B cell (primary cell): ENCODE measurements at regions not wholly inside any gene's neighbourhood (a gene's known extent, or its start where the extent isn't known, plus 50 kb on each side); places are given as distances from the start of the nearest gene placed in this dataset.

Experiments
- ATAC-seq: fragments of 200-7000 bp; cut with Tn5 transposase; one replicate; pipeline ENCODE4 v1.10.0; 2021; ENCODE audit warnings: low read depth, mild to moderate bottlenecking, moderate number of reproducible peaks, moderate library complexity
- CTCF ChIA-PET: fragments of 350-600 bp; sonication (Branson Sonifier 250); formaldehyde crosslinking; loops from one replicate; lab custom pipeline; 2021; ENCODE audit warnings: antibody characterized with exemption, inconsistent platforms; lab: Charles Lee
- POLR2A ChIA-PET: fragments of 350-600 bp; sonication (Branson Sonifier 250); formaldehyde crosslinking; loops from one replicate; lab custom pipeline; 2021; ENCODE audit warnings: antibody characterized with exemption; lab: Charles Lee
- DNase-seq: peaks from one replicate; pipeline ENCODE4 v3.0.0; 2013
- H2AFZ ChIP-seq: 2 replicates; pipeline ENCODE4 v1.6.1; 2012; ENCODE audit warnings: mild to moderate bottlenecking, low read depth, low read length; ENCODE audit not compliant: insufficient read depth, poor library complexity, severe bottlenecking
- H3K27ac ChIP-seq, 2 donors: 1 replicate in 1 of 2; 2 replicates in 1 of 2; pipeline ENCODE4 v1.5.1; 2012 to 2013; ENCODE audit warnings: low read length in 2 of 2, mild to moderate bottlenecking in 2 of 2, moderate library complexity in 1 of 2
- H3K27me3 ChIP-seq, 4 experiments: fragments of 200-600 bp in 1 of 4; sonication (generic) in 1 of 4; replicated peaks in 1 of 4; 1 replicate in 2 of 4; 2 replicates in 2 of 4; pipeline versions ENCODE4 v1.6.1 to v1.7.0; 2013 to 2016; ENCODE audit warnings: low read length in 3 of 4, mild to moderate bottlenecking in 2 of 4, mixed read lengths in 1 of 4, moderate library complexity in 1 of 4; ENCODE audit not compliant: insufficient read depth in 4 of 4, control insufficient read depth in 3 of 4; ENCODE audit errors: control extremely low read depth in 1 of 4
- H3K36me3 ChIP-seq, 2 experiments: replicated peaks in 1 of 2; 1 replicate in 1 of 2; 2 replicates in 1 of 2; pipeline versions ENCODE4 v1.6.1 to v1.7.1; 2013; ENCODE audit warnings: low read length in 1 of 2; ENCODE audit not compliant: insufficient read depth in 2 of 2, control insufficient read depth in 1 of 2; ENCODE audit errors: control extremely low read depth in 1 of 2, extremely low read depth in 1 of 2
- H3K4me1 ChIP-seq, 2 donors: fragments of 200-600 bp in 1 of 2; sonication (generic) in 1 of 2; 1 replicate in 1 of 2; 2 replicates in 1 of 2; pipeline versions ENCODE4 v1.5.1 to v1.6.1; 2013 to 2017; ENCODE audit warnings: low read length in 2 of 2; ENCODE audit not compliant: control insufficient read depth in 2 of 2, insufficient read depth in 2 of 2
- H3K4me2 ChIP-seq: replicated peaks from 2 replicates; pipeline ENCODE3; 2012; ENCODE audit warnings: mild to moderate bottlenecking, low read depth, low read length; ENCODE audit not compliant: poor library complexity, severe bottlenecking
- H3K4me3 ChIP-seq, 5 experiments: fragments of 200-600 bp in 1 of 5; sonication (generic) in 1 of 5; 1 replicate in 3 of 5; 2 replicates in 2 of 5; pipeline versions ENCODE4 v1.5.1 to v1.7.0; 2011 to 2016; ENCODE audit warnings: low read length in 4 of 5, mild to moderate bottlenecking in 4 of 5, low read depth in 2 of 5, control low read depth in 1 of 5, moderate library complexity in 1 of 5; ENCODE audit not compliant: insufficient read depth in 1 of 5; ENCODE audit errors: control extremely low read depth in 1 of 5, extremely low read depth in 1 of 5
- H3K79me2 ChIP-seq: fragments of 200-600 bp; sonication (generic); one replicate; pipeline ENCODE4 v1.6.0; 2016; ENCODE audit warnings: low read length; ENCODE audit not compliant: control insufficient read depth, insufficient read depth
- H3K9ac ChIP-seq: fragments of 200-600 bp; sonication (generic); 2 replicates; pipeline ENCODE4 v1.6.1; 2017; ENCODE audit warnings: mild to moderate bottlenecking, low read length, moderate library complexity
- H3K9me3 ChIP-seq, 3 donors: one replicate each; pipeline versions ENCODE4 v1.6.1 to v1.7.1; 2013; ENCODE audit warnings: low read length in 2 of 3; ENCODE audit not compliant: control insufficient read depth in 2 of 3, insufficient read depth in 1 of 3; ENCODE audit errors: control extremely low read depth in 1 of 3
- H4K20me1 ChIP-seq: 2 replicates; pipeline ENCODE4 v1.6.0; 2012; ENCODE audit warnings: mild to moderate bottlenecking, low read length; ENCODE audit not compliant: insufficient read depth, control insufficient read depth, poor library complexity, severe bottlenecking
- H3K27ac Mint-ChIP-seq: one replicate; pipeline ENCODE4 v1.8.0; 2021; ENCODE audit warnings: mixed read lengths
- H3K27me3 Mint-ChIP-seq: one replicate; pipeline ENCODE4 v1.8.0; 2021; ENCODE audit warnings: mixed read lengths
- H3K4me1 Mint-ChIP-seq: one replicate; pipeline ENCODE4 v1.8.0; 2021; ENCODE audit warnings: mixed read lengths
- H3K4me3 Mint-ChIP-seq: one replicate; pipeline ENCODE4 v1.8.0; 2021; ENCODE audit warnings: mixed read lengths
- H3K9me3 Mint-ChIP-seq: one replicate; pipeline ENCODE4 v1.8.0; 2022; ENCODE audit warnings: mixed read lengths; ENCODE audit not compliant: insufficient read depth
- EZH2 ChIP-seq: IDR thresholded peaks from 2 replicates; pipeline ENCODE4 v1.6.1; 2012; ENCODE audit warnings: borderline replicate concordance, low read depth, mild to moderate bottlenecking, moderate library complexity, low read length; ENCODE audit not compliant: insufficient read depth, poor library complexity, severe bottlenecking
- WGBS: methylation state at CpG from one replicate; pipeline ENCODE4 v1.1.5; 2013; ENCODE audit warnings: missing lambda C conversion rate; ENCODE audit not compliant: insufficient coverage; 5-methylcytosine and 5-hydroxymethylcytosine counted together
- intact Hi-C: fragments of 100-400 bp; cut with micrococcal nuclease; formaldehyde crosslinking; loops from one replicate; pipeline ENCODE4 v1.10.0; 2022
- TF ChIP-seq, protein P1 (sequence below): fragments of 200-600 bp; IDR thresholded peaks from one replicate; pipeline ENCODE4 v1.8.0; 2022; ENCODE audit warnings: antibody characterized with exemption, mild to moderate bottlenecking

GRCh38 chr6:77383026-77383425 is 80.3 kb downstream of the HTR1B start:
- Histone ChIP-seq H3K27me3 (no peaks in the 10 kb centered on the region), H4K20me1 (no peaks in the 10 kb centered on the region), H3K4me1 (no peaks in the 10 kb centered on the region), H3K9ac (no peak overlapping the region), H3K9me3 (peaks cover 0 to 4% (median 0%) of the 10 kb centered on the region in 3 donors), H2AFZ (no peak overlapping the region), H3K79me2 (no peaks in the 10 kb centered on the region), H3K27ac (no peak overlapping the region), H3K36me3 (no peaks in the 10 kb centered on the region), H3K4me2 (no peak overlapping the region), H3K4me3 (no peak overlapping the region)
- TF ChIP-seq, protein P1, sequence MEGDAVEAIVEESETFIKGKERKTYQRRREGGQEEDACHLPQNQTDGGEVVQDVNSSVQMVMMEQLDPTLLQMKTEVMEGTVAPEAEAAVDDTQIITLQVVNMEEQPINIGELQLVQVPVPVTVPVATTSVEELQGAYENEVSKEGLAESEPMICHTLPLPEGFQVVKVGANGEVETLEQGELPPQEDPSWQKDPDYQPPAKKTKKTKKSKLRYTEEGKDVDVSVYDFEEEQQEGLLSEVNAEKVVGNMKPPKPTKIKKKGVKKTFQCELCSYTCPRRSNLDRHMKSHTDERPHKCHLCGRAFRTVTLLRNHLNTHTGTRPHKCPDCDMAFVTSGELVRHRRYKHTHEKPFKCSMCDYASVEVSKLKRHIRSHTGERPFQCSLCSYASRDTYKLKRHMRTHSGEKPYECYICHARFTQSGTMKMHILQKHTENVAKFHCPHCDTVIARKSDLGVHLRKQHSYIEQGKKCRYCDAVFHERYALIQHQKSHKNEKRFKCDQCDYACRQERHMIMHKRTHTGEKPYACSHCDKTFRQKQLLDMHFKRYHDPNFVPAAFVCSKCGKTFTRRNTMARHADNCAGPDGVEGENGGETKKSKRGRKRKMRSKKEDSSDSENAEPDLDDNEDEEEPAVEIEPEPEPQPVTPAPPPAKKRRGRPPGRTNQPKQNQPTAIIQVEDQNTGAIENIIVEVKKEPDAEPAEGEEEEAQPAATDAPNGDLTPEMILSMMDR: no peak
- TF ChIP-seq EZH2: no peak
- intact Hi-C loops: no loop called here
- 93% methylated on average over 1 of the region's 2 CpGs for whole genome bisulfite sequencing
- DNase-seq: no peak
- Mint-ChIP-seq H3K27me3 (no peaks in the 10 kb centered on the region), H3K27ac (no peak overlapping the region), H3K4me1 (no peaks in the 10 kb centered on the region), H3K4me3 (no peak overlapping the region), H3K9me3 (peaks cover 3% of the 10 kb centered on the region)
- ATAC-seq: no peak
- ChIA-PET CTCF (no interaction called here), POLR2A (no interaction called here)

- Mint-ChIP-seq H3K9me3 (peaks cover 9% of the 10 kb centered on the region), H3K27ac (no peak overlapping the region), H3K4me3 (no peak overlapping the region), H3K27me3 (no peaks in the 10 kb centered on the region), H3K4me1 (no peaks in the 10 kb centered on the region)
- Histone ChIP-seq H3K4me2 (no peak overlapping the region), H3K36me3 (no peaks in the 10 kb centered on the region), H3K4me1 (no peaks in the 10 kb centered on the region), H3K9me3 (no peaks in the 10 kb centered on the region), H2AFZ (no peak overlapping the region), H3K9ac (no peak overlapping the region), H3K27ac (no peak overlapping the region), H4K20me1 (no peaks in the 10 kb centered on the region), H3K79me2 (no peaks in the 10 kb centered on the region), H3K27me3 (no peaks in the 10 kb centered on the region), H3K4me3 (no peak overlapping the region)
- intact Hi-C loops: no loop called here
- ATAC-seq (no peak), DNase-seq (no peak)
- 29% methylated on average over 3 of the region's 3 CpGs for WGBS
- no peak for TF ChIP-seq EZH2
- TF ChIP-seq, protein P1: no peak
- ChIA-PET CTCF (no interaction called here), POLR2A (no interaction called here)
These were observed 89.3 kb downstream of the HTR1B start for GRCh38 chr6:77373955-77374354.
